HG03520 (cell line): ENCODE measurements at regions not wholly inside any gene's neighbourhood (a gene's known extent, or its start where the extent isn't known, plus 50 kb on each side); places are given as distances from the start of the nearest gene placed in this dataset.

Source experiments
- ATAC-seq: cut with Tn5 transposase; IDR thresholded peaks from one replicate; pipeline ENCODE4 v1.9.1; 2021; ENCODE audit warnings: mild to moderate bottlenecking, moderate library complexity; ENCODE audit not compliant: unreplicated experiment

DNA sequence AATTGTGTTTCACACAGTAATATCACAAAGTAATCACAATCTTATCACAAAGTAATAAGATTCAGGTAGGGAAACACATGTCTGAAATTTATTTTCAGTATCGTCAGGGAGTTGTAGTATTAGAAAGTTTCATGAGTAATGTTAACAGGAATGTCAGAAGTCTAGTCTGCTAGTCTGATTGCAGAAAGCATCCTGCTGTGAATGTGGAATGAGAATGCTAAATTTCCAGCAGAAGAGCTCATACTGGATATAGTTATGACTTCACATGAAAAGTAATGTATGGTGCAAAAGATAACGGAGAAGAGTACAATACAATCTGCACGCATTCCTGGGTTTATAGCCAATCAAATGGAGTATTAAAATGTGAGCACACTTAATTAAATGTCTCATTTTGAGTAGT, 494.7 kb upstream of the SETBP1 start:
- ATAC-seq = no peak

DNA sequence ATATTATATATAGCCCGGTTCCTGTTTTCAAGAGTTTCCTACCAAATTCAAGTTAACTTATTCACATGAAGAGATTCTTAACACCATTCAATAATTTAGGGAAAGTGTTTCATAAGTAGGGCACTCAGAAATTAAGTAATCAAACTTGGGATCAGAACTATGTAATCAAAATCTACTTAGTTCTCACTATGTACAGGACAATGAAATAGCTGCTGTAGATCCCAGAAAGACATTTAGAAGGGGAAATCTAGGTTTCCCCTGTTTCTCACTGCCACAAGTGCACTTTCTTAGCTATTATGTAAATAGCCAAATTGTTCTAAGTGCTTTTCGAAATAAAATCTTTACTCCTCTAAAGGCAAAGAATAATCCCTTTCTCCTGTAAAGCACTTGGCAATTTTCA, 493.6 kb upstream of the SETBP1 start:
- ATAC-seq = no peak

DNA sequence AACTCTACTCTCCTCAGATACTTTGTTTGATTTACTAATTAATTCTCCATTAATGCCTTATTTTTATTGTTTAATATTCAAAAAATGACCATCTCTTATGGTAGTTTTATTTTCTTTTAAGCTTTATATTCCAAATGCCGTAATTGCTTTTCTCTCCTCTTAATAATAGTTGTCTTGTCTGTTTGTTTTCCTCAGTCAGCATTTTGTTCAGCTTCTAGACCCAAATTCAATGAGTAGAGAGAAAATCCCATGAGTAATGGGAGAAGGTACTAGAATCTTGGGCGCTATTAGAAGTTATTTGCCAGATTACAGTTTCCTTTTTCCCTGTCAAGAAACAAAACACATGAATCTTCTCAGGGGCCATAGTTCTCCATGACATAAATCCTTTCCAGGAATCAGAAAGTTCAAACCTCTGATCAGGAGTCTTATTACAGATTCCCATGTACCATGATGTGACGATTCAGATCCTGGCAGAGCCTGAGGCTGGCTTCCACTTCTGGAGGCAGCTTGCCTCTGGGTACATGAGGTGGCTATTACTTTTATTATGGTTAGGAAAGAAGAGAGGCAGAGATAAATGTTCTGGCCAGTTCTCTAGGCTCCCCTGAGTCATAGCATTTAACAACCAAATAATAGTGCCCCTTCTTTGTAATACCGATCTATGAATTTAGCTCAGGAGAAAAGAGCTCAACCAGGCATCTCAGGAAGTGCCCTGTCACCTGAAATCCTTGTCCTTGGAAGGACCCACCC, 485.1 kb upstream of the SETBP1 start:
- no peak for ATAC-seq

DNA sequence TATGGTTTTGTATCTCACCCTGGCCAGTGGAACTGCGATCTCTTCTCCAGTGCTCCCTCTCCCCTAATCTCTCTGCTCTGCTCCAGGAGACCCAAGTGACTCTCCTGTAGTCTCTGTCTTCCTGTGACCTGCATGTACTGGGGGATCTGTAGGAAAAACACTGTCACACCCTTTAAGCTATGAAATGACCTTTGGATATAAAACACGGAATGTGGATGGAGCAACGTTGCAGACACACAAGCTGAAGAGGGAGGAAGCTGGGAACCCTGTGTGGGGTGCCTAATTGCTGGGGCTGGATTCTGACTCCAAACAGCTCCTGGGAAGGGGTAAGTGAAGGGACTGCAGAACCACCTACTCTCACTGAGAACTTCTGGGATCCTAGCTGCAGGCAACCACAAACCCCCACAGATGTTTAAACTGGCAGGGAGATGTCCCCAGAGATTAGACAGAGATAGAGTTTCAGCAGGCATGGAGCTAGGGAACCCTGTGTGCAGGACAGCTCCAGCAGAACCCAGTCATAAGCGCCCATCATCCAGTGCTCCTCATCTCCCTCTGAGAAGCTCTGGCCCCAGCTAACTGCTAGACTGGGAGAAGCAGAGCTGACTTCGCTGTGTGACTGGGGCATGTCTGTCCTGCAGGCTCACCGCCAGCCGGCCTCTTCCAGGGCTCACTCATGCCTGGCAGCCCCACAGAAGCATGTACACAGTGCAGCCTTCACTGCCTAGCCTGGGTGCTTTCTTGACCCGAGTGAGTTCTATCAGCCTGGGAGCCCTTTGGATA, 482.7 kb upstream of the SETBP1 start:
- no peak for ATAC-seq

DNA sequence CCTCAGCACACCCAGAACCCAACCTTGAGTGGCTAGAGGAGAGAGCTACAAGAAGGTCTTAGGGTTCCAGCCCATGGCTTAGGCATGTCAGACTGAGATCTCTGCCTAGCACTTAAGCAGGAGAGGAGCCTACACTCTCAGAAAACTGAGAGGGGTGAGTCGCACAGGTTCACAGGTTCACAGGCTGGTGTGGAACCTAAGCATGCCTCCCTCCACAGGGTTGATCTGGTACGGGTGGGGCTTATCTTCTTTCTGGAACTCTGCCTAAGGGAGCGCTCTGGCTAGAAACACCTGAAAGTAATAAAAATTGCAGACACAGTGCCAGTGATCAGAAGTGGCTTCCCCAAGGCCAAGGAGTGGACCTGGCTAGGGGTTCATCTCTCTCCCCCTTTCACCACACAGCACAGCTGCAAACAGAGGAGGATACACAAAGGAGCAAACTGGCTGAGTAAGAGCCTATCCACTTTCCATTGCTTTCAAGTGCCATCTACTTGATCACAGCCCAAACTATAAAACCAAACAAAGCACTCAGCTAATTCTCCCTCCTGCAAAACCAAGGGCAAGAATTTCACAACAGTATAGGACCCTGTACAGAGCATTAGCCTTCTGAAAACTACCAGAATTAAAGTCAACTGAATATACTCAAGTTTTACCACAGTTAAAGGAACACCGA, 481.9 kb upstream of the SETBP1 start:
- ATAC-seq = no peak

DNA sequence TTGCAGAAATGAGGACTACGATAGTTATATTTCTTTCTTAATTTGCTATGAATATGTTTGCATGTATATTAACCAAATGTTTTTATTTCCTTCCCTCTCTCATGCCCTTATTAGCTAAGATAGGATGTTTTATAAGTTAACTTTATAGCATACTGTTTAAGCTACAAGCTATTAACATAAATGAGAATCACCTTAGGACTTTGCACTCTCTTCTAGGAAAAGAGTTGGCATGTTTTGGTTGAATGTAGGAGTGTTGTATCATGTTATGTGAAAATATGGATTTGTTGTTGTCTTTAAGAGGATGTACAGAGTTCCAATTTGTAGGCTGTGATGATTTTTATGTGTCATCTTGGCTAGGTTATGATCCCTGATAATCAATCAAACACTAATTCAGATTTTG, 467.4 kb upstream of the SETBP1 start:
- no peak for ATAC-seq

DNA sequence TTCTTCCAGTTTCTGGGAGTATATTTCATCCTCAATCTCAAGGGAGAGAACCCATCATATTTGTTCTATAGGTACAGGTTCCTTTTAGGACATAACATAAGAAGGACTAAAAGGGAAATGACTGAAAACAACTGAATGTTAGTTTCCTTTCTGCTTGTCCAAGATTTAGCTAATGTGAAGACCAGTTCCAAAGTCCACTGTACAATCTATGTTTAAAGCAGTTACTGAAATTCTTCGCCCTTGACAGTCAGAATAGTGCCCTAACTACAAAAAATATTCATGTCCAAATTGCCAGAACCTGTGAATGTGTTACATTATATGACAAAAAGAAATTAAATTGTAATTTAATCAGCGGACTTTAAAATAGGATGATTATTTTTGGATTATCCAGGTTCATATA, 466.3 kb upstream of the SETBP1 start:
- no peak for ATAC-seq

DNA sequence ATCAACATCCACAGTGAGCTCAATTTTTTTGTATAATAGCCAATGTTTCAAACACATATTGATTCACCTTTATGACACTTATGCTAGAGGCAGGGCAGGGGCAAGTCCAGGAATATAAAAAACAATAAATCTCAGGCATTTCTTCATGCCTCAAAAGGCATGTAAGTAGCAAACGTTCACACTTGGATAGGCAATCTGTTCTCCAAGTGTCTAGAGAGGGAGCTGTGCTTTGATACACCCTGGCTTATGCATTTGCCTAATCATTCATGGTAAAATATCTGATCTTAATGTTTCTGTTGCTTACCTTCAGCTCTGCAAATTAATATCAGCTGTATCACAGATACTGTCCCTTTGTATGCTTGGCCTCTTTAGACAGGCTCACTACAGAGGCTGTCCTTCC, 464.5 kb upstream of the SETBP1 start:
- ATAC-seq = no peak

DNA sequence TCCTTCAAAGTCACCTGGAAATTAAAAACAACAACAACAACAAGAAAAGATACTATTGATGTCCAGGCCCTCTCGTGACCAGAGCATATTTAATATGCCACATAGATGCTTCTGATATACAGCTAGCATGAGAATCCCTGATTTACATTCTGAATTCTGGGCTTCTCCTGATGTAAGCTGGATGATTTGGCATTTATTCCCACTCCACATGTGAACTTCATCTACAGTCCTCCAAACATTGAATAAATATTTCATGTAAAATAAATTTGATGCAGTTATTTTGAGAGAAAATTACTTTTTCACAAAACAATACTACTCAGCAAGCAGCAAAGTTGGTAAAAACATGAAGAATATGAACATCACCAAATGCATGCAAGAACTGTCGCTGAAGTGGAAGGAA, 453.2 kb upstream of the SETBP1 start:
- no peak for ATAC-seq

DNA sequence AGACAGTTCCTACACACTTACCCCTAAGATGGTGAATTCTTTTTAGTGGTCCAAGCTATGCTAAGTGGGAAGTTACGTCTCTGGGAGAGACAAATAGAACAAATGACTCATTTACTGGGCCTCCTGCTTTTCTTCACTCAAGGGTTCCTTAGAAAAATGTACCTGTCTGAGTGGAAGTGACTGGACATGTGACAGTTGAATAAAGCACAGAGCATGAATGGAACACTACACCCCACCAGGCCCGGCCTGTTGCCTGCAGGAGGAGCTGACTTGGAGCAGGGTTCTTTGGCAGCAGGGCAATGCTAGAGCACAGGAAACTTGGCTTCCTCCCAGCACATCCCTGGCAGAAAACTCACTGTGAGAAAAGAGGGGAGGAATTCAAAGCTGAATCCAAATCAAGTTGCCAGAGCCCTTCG, 451.0 kb upstream of the SETBP1 start:
- ATAC-seq = no peak

DNA sequence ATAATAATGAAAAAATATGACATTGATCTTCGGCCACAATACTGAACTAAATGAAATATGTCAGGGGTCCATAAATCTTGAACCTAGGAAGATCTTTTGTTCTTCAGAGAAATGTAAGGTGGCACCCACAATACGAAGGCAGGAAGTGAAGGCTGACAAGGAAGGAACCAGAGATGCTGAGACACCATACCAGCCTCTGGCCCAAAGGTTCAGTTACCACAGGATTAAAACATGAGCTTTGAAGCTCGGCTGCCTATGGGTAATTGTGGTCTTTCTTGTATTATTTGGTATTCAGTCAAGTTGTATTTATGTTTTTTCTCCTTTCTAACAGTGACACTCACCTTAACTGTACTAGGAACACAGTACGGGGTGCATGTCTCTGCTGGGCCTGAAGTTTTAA, 448.8 kb upstream of the SETBP1 start:
- ATAC-seq = no peak

DNA sequence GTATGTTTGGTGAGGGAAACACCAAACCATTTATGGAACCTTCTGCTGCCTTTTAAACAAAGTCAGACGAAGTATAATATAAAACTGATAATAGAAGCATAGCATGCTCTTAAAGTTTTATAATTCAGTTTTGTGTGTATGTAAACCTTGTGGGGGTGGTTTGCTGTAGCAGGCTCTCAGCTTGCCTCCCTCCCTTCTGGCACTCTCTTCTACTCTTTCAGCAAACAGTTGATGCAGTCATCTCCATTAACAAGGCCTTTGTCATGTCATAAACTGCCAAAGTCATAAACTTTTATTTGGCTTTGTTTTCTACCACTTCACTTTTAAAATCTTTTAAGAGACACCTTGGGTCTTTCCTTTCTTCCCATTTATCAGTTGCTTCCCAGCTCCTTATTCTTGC, 448.2 kb upstream of the SETBP1 start:
- no peak for ATAC-seq

DNA sequence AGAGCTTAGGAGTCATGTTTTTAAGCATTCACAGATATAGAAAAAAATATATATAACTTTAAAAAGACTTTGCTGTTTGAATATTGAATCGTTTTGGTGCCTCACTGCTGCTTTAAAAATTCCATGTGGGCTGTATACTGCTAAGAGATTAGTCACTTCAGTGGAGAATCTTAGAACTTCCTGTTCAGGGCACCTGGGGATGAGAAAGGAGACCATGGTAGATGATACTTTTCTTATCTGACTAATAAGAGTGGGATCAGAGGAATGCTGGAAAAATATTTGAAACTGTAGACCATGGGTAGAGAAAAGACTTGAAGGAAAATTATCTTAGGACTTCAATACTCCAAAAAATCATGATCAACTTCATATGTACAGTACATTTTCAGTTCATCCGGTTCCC, 442.2 kb upstream of the SETBP1 start:
- ATAC-seq = no peak

DNA sequence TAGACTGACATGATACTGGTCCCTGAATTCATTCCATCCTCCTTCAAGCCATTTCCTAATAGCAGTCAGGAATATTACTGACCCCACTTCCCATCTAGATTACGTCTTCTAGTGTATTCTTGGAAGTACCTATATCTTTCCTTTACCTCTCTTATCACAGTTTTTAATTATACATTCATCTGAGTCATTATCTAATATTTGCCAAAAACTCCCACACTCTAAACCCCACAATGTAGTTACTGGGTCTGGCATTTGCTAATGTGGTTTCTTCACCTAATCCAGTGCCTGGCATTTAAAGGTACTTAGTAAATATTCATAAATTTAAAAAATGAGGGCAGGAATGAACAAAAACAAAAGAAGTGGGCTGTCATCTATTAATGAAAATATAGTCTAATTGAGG, 441.8 kb upstream of the SETBP1 start:
- no peak for ATAC-seq

DNA sequence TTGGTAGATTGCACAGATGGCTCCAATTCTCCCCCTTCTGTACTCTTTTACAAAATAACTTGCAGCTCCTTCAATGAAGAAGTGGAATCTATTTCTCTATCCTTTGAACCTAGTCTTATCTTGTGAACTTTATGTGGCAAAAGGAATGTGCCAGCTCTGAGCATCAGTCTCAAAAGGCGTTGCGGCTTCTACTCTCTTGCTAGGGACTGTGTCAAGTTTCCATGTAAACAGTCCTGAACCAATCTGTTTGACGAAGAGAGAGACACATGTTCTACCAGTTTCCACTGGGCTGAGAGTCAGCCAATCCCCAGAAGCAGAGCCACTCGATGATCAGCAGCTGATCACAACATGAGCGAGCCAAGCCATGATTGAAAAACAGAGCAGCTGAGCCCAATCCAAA, 439.7 kb upstream of the SETBP1 start:
- ATAC-seq = no peak

DNA sequence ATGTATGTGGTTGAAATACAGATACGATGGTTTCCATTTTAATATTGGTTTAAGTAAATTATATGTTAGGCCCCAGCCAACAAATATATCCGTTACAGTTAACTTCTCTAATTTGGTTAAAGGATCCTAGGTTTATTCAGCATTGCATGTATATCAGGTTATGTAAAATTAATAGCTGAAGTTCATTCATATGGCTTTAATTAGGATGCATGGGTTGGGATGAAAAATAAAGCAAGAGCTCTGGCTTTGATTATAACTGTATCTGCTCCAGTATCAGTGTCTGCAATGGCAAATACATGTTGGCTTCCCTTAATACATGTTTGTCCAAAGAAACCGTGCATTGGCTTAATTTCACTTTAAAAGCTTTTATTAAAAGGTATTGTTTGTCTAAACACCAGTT, 435.7 kb upstream of the SETBP1 start:
- no peak for ATAC-seq

DNA sequence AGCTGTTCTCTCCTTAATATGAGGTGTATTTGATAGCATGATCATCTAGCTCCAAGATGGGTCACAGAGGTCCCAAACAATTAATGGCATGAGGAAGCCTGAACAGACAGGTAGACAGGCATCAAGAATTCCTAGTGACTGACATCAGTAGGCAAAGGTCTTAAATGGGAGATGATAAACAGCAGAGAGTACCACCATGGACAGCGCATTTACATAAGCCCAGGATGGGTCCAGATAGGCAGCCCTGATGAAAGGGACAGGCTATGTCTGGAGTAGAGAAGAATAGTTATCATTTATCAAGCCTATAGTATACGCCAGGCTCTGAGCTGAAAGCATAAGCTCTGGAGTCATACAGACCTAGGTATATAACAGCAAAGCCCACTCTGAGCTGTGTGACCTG, 434.7 kb upstream of the SETBP1 start:
- no peak for ATAC-seq

DNA sequence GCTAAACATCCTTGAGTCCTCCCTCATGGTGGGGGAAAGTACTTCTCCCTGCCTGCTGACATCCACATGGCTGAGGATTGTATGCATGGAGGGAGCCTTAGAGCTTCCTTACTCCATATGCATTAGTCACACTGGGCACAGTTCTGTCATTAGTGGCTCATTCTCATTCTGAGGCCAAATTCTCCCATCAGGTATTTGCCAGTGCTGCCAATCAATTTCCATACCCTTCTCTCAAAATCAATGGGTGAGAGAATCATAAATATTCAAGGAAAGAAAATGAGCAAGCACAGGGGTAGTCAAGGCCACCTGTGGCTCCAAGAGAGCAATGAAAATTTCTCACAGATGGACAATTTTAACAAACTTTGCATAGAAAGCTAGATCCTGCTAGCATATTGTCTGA, 422.6 kb upstream of the SETBP1 start:
- ATAC-seq = no peak

DNA sequence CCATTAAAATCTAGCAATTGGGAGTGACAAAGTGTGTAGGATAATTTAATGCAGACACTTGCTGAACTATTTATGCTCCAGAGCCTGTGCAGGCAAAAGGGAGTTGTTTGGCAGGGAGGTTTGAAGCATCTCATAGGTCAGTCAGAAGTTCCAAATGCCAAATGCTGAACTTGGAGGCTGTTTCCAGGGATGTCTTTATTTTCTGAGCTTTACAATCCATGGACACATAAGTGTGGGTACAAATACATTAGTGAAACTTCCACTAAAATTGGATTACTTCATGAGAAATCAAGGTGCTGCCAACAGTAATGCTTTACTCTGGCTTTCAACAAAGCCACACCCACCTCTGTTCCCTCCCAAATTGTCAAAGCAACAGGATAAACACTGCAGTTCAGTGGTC, 422.1 kb upstream of the SETBP1 start:
- ATAC-seq = no peak

DNA sequence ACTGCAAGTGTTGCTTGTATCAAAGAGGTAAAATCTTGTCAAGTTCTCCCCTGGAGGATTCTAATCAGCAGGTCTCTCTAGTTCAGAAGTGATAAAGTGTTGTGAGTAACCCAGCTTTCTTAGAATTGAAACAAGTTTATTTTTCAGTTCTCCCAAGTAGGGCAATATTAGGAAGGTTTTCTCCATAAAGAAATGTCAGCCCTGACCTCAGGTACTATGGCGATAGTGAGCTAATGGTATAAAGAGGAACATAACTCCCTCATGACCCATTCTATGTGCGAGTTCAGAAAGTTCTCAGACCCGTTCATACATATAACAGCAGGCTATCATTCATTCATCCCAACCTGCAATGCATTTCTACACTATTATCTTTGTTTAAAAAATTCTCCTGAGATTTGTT, 421.1 kb upstream of the SETBP1 start:
- ATAC-seq = no peak

DNA sequence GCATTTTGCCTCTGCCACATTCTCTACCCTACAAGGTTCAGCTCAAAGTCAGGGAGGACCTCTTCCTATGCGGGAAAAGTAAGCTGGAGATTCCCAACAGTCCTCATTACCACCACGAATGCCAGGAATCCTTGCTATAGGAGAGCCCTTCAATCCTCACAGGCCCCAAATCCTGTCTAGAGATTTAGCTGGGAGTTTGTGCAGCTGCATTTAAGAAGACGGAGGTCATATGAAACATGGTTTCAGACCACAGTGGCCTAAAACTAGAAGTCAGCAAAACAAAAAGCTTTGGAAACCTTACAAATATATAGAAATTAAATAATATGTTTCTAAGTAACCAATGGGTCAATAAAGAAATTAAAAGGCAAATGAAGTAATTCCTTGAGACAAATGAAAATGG, 415.3 kb upstream of the SETBP1 start:
- no peak for ATAC-seq

DNA sequence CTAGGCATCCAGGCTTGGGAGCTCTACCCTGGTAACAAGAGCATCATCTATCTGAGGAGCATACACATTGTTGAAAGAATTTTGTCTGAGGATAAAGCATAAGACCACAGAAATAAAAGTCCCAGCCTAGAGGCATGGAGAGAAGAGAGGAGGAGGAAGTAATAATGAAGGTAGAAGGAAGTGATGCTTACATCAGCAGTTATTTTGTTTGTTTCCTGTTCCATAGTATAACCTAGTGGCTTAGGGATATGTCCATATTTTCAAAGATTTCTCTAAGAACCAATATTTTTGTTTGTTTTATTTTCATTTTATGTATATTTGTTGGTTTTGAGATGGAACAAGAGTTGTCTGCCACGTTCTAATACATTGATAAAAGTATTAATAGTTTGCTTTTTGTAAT, 407.4 kb upstream of the SETBP1 start:
- no peak for ATAC-seq
